Testis (tissue), 2 donors: ENCODE measurements at regions not wholly inside any gene's neighbourhood (a gene's known extent, or its start where the extent isn't known, plus 50 kb on each side); places are given as distances from the start of the nearest gene placed in this dataset.

Source experiments
- DNase-seq: peaks from one replicate; pipeline ENCODE4 v3.0.0-alpha.2; 2019
- H3K27ac ChIP-seq, 2 donors: fragments of 200-600 bp; sonication (generic); one replicate each; pipeline ENCODE4 v1.5.1; 2019
- H3K27me3 ChIP-seq: fragments of 200-600 bp; sonication (generic); one replicate; pipeline ENCODE4 v1.5.1; 2019
- H3K36me3 ChIP-seq: fragments of 200-600 bp; sonication (generic); one replicate; pipeline ENCODE4 v1.5.1; 2017; ENCODE audit warnings: low read depth; ENCODE audit errors: missing control alignments
- H3K4me1 ChIP-seq: fragments of 200-600 bp; sonication (generic); one replicate; pipeline ENCODE4 v1.5.1; 2019
- H3K4me3 ChIP-seq, 2 donors: fragments of 200-600 bp; sonication (generic); one replicate each; pipeline ENCODE4 v1.5.1; 2017 to 2019
- H3K9me3 ChIP-seq: fragments of 200-600 bp; sonication (generic); one replicate; pipeline ENCODE4 v1.5.1; 2017
- CTCF ChIP-seq, 3 experiments: fragments of 450-650 bp in 2 of 3; fragments of 200-600 bp in 1 of 3; sonication (generic) in 1 of 3; IDR thresholded peaks; one replicate each; pipeline ENCODE4 v1.5.1; 2016 to 2019; ENCODE audit warnings: antibody characterized with exemption in 3 of 3, mild to moderate bottlenecking in 2 of 3, moderate library complexity in 1 of 3
- POLR2A ChIP-seq: fragments of 450-650 bp; IDR thresholded peaks from one replicate; pipeline ENCODE4 v1.6.1; 2017; ENCODE audit warnings: antibody characterized with exemption, mild to moderate bottlenecking, moderate library complexity
- WGBS, 2 donors: methylation state at CpG; one replicate each; pipeline ENCODE4 v1.1.5; 2018; 5-methylcytosine and 5-hydroxymethylcytosine counted together
- intact Hi-C: fragments of 100-400 bp; cut with DNase I; formaldehyde crosslinking; loops from one replicate; pipeline ENCODE4 v1.15.1; 2023; ENCODE audit warnings: low total_unique reads

GRCh38 chr10:57817741-57818140 lies 450.0 kb downstream of the IPMK start:
- intact Hi-C loops: no loop called here
- TF ChIP-seq CTCF (IDR thresholded peaks at IDR 0.05) (no peak), POLR2A (no peak)
- no peaks in the 10 kb centered on the region for H3K9me3 ChIP-seq
- no peaks in the 10 kb centered on the region for H3K27me3 ChIP-seq
- no peaks in the 10 kb centered on the region for H3K4me1 ChIP-seq
- no peak overlapping the region for H3K27ac ChIP-seq
- H3K36me3 ChIP-seq: no peaks in the 10 kb centered on the region
- DNase-seq: no peak
- no peak overlapping the region for H3K4me3 ChIP-seq
- 73 to 82% methylated on average over 2 of the region's 2 CpGs for WGBS, 2 donors

GRCh38 chr10:57815949-57816348 lies 451.7 kb downstream of the IPMK start:
- WGBS, 2 donors: 30 to 65% methylated on average over 2 to 4 of the region's 4 CpGs
- TF ChIP-seq POLR2A (no peak), CTCF (IDR thresholded peaks at IDR 0.05) (no peak)
- intact Hi-C loops: no loop called here

DNA sequence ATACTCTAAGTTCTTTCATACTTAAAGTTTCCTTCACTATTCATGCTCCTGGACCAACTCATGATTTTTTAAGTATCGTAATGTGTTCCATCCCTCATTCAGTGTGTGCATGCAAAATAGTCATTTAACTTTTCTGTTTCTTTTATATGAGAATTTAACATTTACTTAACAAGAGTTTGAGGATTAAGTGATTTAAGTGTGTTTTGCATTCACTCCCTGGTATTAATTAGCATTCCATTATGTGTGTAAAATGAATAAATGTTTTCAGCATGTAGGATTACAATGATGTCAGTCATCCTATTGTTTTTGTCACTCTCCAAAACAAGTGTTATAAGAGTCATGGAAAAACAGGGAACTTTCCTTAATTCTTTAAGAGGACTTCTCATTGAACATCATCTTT lies 457.7 kb downstream of the IPMK start:
- Histone ChIP-seq H3K4me3 (no peak overlapping the region), H3K27me3 (no peaks in the 10 kb centered on the region), H3K36me3 (no peaks in the 10 kb centered on the region), H3K4me1 (no peaks in the 10 kb centered on the region), H3K27ac (no peak overlapping the region), H3K9me3 (no peaks in the 10 kb centered on the region)
- WGBS, 2 donors: 93 to 100% methylated on average over 1 of the region's 1 CpG
- TF ChIP-seq CTCF (IDR thresholded peaks at IDR 0.05) (no peak), POLR2A (no peak)
- no peak for DNase-seq
- intact Hi-C loops: no loop called here

More at GRCh38 chr10:57815949-57816348, 451.7 kb downstream of the IPMK start:
- no peak overlapping the region for H3K4me3 ChIP-seq
- no peaks in the 10 kb centered on the region for H3K4me1 ChIP-seq
- no peaks in the 10 kb centered on the region for H3K9me3 ChIP-seq
- H3K27me3 ChIP-seq: no peaks in the 10 kb centered on the region
- H3K27ac ChIP-seq: no peak overlapping the region
- no peaks in the 10 kb centered on the region for H3K36me3 ChIP-seq
- no peak for DNase-seq

DNA sequence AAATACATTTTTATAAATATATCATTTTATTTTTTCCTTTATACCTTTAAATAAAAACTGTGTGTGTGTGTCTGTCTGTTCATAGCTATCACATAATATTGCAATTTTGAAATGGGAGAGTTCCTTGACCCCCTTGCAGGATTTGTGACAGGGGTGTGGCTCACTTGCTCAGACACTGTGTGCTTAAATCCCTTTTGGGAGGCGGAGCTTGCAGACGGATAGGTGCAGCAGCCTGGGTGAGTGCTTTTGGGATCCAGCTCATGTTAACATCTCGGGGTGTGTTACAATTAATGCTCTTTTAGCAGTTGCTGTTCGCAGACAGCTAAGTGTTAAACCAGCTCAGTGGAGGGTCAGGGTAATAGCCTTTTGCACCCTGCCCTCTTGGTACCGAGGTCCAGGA lies 459.8 kb downstream of the IPMK start:
- WGBS, 2 donors: 69 to 73% methylated on average over 5 of the region's 5 CpGs
- TF ChIP-seq POLR2A (no peak), CTCF (IDR thresholded peaks at IDR 0.05) (no peak)
- Histone ChIP-seq H3K4me3 (no peak overlapping the region), H3K36me3 (no peaks in the 10 kb centered on the region), H3K9me3 (no peaks in the 10 kb centered on the region), H3K27ac (no peak overlapping the region), H3K27me3 (no peaks in the 10 kb centered on the region), H3K4me1 (no peaks in the 10 kb centered on the region)
- DNase-seq: no peak
- intact Hi-C loops: no loop called here

GRCh38 chr10:57806675-57807074 lies 461.0 kb downstream of the IPMK start:
- Histone ChIP-seq H3K4me1 (no peaks in the 10 kb centered on the region), H3K9me3 (no peaks in the 10 kb centered on the region), H3K27ac (no peak overlapping the region), H3K36me3 (no peaks in the 10 kb centered on the region), H3K4me3 (no peak overlapping the region), H3K27me3 (no peaks in the 10 kb centered on the region)
- intact Hi-C loops: no loop called here
- WGBS, 2 donors: 65 to 77% methylated on average over 2 of the region's 2 CpGs
- TF ChIP-seq CTCF (IDR thresholded peaks at IDR 0.05) (no peak), POLR2A (no peak)
- no peak for DNase-seq
